Hepatocyte (in vitro differentiated cells): ENCODE measurements at regions not wholly inside any gene's neighbourhood (a gene's known extent, or its start where the extent isn't known, plus 50 kb on each side); places are given as distances from the start of the nearest gene placed in this dataset.
"Not testable (repeated sequence)": the region's sequence is repeated elsewhere in the genome, so short reads cannot be mapped to it uniquely, and the experiment has no call there.

Experiments
- DNase-seq: peaks from one replicate; pipeline ENCODE4 v3.0.0-alpha.2; 2016; ENCODE audit warnings: low spot score
- H2AFZ ChIP-seq: fragments of 200-600 bp; sonication (generic); 2 replicates; pipeline ENCODE4 v1.6.0; 2016; ENCODE audit warnings: antibody characterized with exemption, mild to moderate bottlenecking
- H3K27ac ChIP-seq: fragments of 200-600 bp; sonication (generic); 2 replicates; pipeline ENCODE4 v1.5.1; 2016; ENCODE audit warnings: mild to moderate bottlenecking
- H3K27me3 ChIP-seq: fragments of 200-600 bp; sonication (generic); 2 replicates; pipeline ENCODE4 v1.6.1; 2016
- H3K36me3 ChIP-seq: fragments of 200-600 bp; sonication (generic); replicated peaks from 2 replicates; pipeline ENCODE4 v1.5.1; 2016; ENCODE audit warnings: low read depth; ENCODE audit not compliant: insufficient read depth
- H3K4me1 ChIP-seq: fragments of 200-600 bp; sonication (generic); 2 replicates; pipeline ENCODE4 v1.5.1; 2016; ENCODE audit warnings: mild to moderate bottlenecking, moderate library complexity; ENCODE audit not compliant: insufficient read depth
- H3K4me2 ChIP-seq: fragments of 200-600 bp; sonication (generic); 2 replicates; pipeline ENCODE4 v1.6.0; 2016
- H3K4me3 ChIP-seq: fragments of 200-600 bp; sonication (generic); 2 replicates; pipeline ENCODE4 v1.5.1; 2016; ENCODE audit warnings: mild to moderate bottlenecking
- H3K79me2 ChIP-seq: fragments of 200-600 bp; sonication (generic); 2 replicates; pipeline ENCODE4 v1.6.0; 2017; ENCODE audit warnings: mild to moderate bottlenecking
- H3K9me2 ChIP-seq: fragments of 200-600 bp; sonication (generic); replicated peaks from 2 replicates; pipeline ENCODE4 v1.6.0; 2017; ENCODE audit warnings: mild to moderate bottlenecking; ENCODE audit not compliant: insufficient read depth
- H3K9me3 ChIP-seq: fragments of 200-600 bp; sonication (generic); 2 replicates; pipeline ENCODE4 v1.5.1; 2016; ENCODE audit warnings: low read depth, mild to moderate bottlenecking
- H4K20me1 ChIP-seq: fragments of 200-600 bp; sonication (generic); 2 replicates; pipeline ENCODE4 v1.6.0; 2016; ENCODE audit warnings: mild to moderate bottlenecking; ENCODE audit not compliant: insufficient read depth, poor library complexity, severe bottlenecking
- EZH2 ChIP-seq: fragments of 200-600 bp; sonication (generic); IDR thresholded peaks from 2 replicates; pipeline ENCODE4 v1.6.1; 2016; ENCODE audit warnings: antibody characterized with exemption, mild to moderate bottlenecking, borderline replicate concordance
- EZH2phosphoT487 ChIP-seq: fragments of 200-600 bp; sonication (generic); IDR thresholded peaks from one replicate; pipeline ENCODE4 v1.6.1; 2018; ENCODE audit warnings: antibody characterized with exemption, mild to moderate bottlenecking, low read depth, moderate library complexity; ENCODE audit not compliant: unreplicated experiment, severe bottlenecking
- WGBS: methylation state at CpG from one replicate; pipeline ENCODE4 v1.1.6; 2016; ENCODE audit warnings: low lambda C conversion rate; ENCODE audit errors: missing lambda C conversion rate; 5-methylcytosine and 5-hydroxymethylcytosine counted together
- TF ChIP-seq, protein P1 (sequence below): fragments of 200-600 bp; sonication (generic); IDR thresholded peaks from 2 replicates; pipeline ENCODE4 v1.5.1; 2016; ENCODE audit warnings: antibody characterized with exemption, mild to moderate bottlenecking; ENCODE audit not compliant: poor library complexity

DNA sequence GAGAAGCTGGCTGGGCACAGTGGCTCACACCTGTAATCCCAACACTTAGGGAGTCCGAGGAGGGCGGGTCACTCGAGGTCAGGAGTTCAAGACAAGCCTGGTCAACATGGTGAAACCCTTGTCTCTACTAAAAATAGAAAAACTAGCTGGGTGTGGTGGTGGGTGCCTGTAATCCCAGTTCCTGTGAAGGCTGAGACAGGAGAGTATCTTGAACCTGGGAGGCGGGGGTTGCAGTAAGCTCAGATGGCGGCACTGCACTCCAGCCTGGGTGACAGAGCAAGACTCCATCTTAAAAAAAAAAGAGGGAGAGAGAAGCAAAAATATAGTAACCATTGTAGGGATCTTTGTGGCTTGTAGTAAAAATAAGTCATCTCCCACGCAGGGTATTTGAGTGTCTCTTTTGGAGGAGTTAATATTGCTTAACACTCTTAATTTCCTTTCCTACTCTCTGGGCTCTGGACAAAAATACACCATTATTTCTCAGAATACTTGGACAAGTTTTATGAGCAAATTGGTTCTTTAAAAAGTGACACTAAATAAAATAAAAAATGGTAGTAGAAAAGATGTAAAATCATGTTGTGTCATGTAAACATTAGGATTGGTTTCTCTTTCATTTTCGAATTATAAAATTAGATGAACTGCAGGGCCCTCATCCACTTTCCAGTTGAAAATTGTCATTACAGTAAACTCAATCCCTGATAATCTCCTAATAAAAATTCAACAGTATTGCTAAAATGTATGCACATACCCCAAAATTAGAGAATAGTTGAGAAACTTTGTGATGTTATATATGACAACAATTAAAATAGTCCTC is 61.1 kb upstream of the C12orf71 start:
- Histone ChIP-seq H3K79me2 (no peaks in the 10 kb centered on the region), H4K20me1 (no peaks in the 10 kb centered on the region), H3K36me3 (no peaks in the 10 kb centered on the region), H3K9me3 (no peaks in the 10 kb centered on the region), H3K4me1 (no peaks in the 10 kb centered on the region), H3K9me2 (no peaks in the 10 kb centered on the region), H3K27me3 (no peaks in the 10 kb centered on the region), H2AFZ (no peak overlapping the region), H3K27ac (no peak overlapping the region), H3K4me2 (no peak overlapping the region), H3K4me3 (no peak overlapping the region)
- WGBS, result 76% methylated on average over 7 of the region's 7 CpGs
- TF ChIP-seq EZH2phosphoT487 (no peak), EZH2 (no peak)
- TF ChIP-seq, protein P1, sequence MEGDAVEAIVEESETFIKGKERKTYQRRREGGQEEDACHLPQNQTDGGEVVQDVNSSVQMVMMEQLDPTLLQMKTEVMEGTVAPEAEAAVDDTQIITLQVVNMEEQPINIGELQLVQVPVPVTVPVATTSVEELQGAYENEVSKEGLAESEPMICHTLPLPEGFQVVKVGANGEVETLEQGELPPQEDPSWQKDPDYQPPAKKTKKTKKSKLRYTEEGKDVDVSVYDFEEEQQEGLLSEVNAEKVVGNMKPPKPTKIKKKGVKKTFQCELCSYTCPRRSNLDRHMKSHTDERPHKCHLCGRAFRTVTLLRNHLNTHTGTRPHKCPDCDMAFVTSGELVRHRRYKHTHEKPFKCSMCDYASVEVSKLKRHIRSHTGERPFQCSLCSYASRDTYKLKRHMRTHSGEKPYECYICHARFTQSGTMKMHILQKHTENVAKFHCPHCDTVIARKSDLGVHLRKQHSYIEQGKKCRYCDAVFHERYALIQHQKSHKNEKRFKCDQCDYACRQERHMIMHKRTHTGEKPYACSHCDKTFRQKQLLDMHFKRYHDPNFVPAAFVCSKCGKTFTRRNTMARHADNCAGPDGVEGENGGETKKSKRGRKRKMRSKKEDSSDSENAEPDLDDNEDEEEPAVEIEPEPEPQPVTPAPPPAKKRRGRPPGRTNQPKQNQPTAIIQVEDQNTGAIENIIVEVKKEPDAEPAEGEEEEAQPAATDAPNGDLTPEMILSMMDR, result no peak
- no peak for DNase-seq

DNA sequence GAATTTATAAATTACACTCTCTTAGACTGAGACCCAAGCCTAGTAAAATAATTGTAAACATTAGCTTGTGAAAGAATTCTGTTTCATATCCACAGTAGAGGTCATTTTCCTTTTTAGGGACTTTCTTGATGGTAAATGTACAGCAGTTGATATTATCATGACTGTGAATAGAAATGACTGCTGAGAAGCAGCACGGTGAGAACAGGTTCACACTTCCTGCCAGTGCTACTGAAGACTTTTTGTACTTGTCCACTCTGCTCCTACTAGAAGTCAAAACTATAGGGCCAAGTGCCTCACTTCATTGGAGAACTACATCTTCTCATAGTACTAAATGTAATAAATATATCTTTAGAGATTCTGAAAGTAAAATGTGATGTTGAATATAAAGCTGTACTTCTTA is 63.3 kb upstream of the C12orf71 start:
- H3K79me2 ChIP-seq, H3K36me3 ChIP-seq, H3K9me2 ChIP-seq, H3K27ac ChIP-seq, H3K4me2 ChIP-seq, H2AFZ ChIP-seq, DNase-seq, H4K20me1 ChIP-seq, H3K4me1 ChIP-seq, H3K9me3 ChIP-seq, H3K4me3 ChIP-seq, H3K27me3 ChIP-seq: not testable (repeated sequence)
- WGBS, result 65% methylated on average over 1 of the region's 1 CpG

DNA sequence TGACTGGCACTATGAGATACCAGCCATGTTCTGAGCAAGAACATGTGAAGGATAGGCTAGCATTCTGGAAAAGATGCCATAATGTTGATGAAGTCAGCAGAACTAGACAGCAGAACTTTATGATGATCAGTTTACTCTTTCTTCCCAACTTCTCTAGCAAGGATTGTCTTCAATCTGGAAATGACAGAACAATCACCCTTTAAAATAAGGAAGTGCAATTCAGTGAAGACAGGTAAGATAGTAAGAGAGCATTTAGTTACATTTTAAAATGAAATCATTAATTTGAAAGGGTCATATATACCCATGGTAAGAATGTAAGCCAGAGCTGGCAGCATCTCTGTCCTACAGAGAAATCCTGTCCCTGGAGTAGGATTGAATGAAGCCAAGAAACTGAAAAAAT is 66.0 kb upstream of the C12orf71 start:
- no peak overlapping the region for H3K4me2 ChIP-seq
- no peak overlapping the region for H2AFZ ChIP-seq
- no peaks in the 10 kb centered on the region for H3K4me1 ChIP-seq
- H3K9me3 ChIP-seq, result no peaks in the 10 kb centered on the region
- no peaks in the 10 kb centered on the region for H4K20me1 ChIP-seq
- no peak overlapping the region for H3K4me3 ChIP-seq
- H3K9me2 ChIP-seq, result no peaks in the 10 kb centered on the region
- TF ChIP-seq EZH2phosphoT487 (no peak), EZH2 (no peak)
- TF ChIP-seq, protein P1, result no peak
- no peak overlapping the region for H3K27ac ChIP-seq
- no peaks in the 10 kb centered on the region for H3K36me3 ChIP-seq
- no peak for DNase-seq
- no peaks in the 10 kb centered on the region for H3K79me2 ChIP-seq
- no peaks in the 10 kb centered on the region for H3K27me3 ChIP-seq

DNA sequence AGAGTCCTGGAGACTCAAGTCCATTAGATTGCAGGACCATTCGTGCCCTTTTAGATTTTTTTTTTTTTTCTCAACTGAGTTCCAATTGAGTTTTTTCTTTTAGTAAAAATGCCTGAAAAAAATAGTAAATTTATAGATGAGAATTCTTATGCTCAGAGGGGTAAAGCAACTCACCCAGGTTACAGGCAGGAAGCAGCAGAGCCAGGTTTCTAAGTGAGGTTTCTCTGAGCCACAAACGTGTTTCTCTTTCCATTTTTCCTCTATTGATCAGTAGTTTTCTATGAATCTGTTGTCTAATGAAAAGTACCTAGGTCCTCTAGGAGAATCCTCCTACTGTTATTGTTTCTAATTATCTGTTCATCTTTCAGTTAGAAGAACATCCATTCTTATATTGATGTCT is 66.4 kb upstream of the C12orf71 start:
- WGBS, result 85% methylated on average over 2 of the region's 2 CpGs
- H3K27me3 ChIP-seq, result no peaks in the 10 kb centered on the region
- H3K4me3 ChIP-seq, result no peak overlapping the region
- no peaks in the 10 kb centered on the region for H3K4me1 ChIP-seq
- TF ChIP-seq EZH2phosphoT487 (no peak), EZH2 (no peak)
- TF ChIP-seq, protein P1, result no peak
- no peaks in the 10 kb centered on the region for H3K9me3 ChIP-seq
- H3K79me2 ChIP-seq, result no peaks in the 10 kb centered on the region
- H4K20me1 ChIP-seq, result no peaks in the 10 kb centered on the region
- H3K9me2 ChIP-seq, result no peaks in the 10 kb centered on the region
- DNase-seq, result no peak
- H3K27ac ChIP-seq, result no peak overlapping the region
- no peaks in the 10 kb centered on the region for H3K36me3 ChIP-seq
- no peak overlapping the region for H2AFZ ChIP-seq
- no peak overlapping the region for H3K4me2 ChIP-seq
